ENCODE measurements at regions not wholly inside any gene's neighbourhood (a gene's known extent, or its start where the extent isn't known, plus 50 kb on each side); places are given as distances from the start of the nearest gene placed in this dataset.

DNA sequence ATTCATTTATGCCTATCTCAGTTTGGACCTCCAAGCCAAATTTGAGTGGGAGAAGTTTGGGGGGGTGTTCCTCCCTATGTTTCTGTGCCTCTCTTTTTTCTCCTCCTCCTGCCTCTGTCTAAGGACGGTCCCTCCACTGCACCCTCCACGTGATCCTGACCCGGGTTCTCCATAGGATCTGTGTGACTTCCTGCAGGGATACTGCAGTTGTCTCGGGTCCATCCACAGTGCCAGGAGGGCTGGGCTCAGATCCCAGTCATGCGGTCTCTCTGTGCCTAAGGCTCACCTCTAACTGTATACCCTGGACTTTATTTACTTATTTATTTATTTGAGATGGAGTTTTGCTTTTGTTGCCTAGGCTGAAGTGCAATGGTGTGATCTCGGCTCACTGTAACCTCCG, 1354.5 kb downstream of the BRD1 start:
- CTCF ChIA-PET: no interaction called here
- DNase-seq (ENCODE audit: low read depth): no peak
- Histone ChIP-seq H3K36me3 (ENCODE audit: control insufficient read depth, insufficient read depth, low read length) (no peaks in the 10 kb centered on the region), H3K4me3 (ENCODE audit: low read depth, low read length) (no peak overlapping the region), H3K27me3 (ENCODE audit: control insufficient read depth, insufficient read depth, low read length) (no peaks in the 10 kb centered on the region)
- POLR2A ChIA-PET: no interaction called here
- TF ChIP-seq, protein P1, sequence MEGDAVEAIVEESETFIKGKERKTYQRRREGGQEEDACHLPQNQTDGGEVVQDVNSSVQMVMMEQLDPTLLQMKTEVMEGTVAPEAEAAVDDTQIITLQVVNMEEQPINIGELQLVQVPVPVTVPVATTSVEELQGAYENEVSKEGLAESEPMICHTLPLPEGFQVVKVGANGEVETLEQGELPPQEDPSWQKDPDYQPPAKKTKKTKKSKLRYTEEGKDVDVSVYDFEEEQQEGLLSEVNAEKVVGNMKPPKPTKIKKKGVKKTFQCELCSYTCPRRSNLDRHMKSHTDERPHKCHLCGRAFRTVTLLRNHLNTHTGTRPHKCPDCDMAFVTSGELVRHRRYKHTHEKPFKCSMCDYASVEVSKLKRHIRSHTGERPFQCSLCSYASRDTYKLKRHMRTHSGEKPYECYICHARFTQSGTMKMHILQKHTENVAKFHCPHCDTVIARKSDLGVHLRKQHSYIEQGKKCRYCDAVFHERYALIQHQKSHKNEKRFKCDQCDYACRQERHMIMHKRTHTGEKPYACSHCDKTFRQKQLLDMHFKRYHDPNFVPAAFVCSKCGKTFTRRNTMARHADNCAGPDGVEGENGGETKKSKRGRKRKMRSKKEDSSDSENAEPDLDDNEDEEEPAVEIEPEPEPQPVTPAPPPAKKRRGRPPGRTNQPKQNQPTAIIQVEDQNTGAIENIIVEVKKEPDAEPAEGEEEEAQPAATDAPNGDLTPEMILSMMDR (IDR thresholded peaks at IDR 0.05; ENCODE audit: insufficient read depth, low read depth, low read length): no peak

DNA sequence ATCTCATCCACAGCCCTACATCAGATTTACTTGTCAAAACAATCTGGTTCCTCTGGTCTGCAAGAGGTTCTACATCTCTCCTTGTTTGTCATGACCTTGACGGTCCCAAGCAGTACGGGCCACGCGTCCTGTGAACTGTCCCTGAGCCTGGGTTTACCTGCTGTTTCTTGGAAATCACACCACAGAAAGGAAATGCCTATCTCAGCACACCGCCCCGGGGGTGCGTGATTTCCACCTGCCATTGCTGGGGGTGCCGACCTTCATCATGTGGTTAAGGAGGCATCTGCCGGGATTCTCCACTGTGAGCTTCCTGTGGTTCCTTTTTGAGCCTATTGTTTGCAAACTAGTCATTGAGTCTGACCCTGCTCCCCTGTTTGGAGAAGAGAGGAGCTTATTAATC, 1363.4 kb downstream of the BRD1 start:
- Histone ChIP-seq H3K36me3 (ENCODE audit: control insufficient read depth, insufficient read depth, low read length) (no peaks in the 10 kb centered on the region), H3K4me3 (ENCODE audit: low read depth, low read length) (no peak overlapping the region), H3K27me3 (ENCODE audit: control insufficient read depth, insufficient read depth, low read length) (no peaks in the 10 kb centered on the region)
- ChIA-PET CTCF (no interaction called here), POLR2A (no interaction called here)
- no peak for DNase-seq (ENCODE audit: low read depth)
- TF ChIP-seq, protein P1 (IDR thresholded peaks at IDR 0.05; ENCODE audit: insufficient read depth, low read depth, low read length): no peak

DNA sequence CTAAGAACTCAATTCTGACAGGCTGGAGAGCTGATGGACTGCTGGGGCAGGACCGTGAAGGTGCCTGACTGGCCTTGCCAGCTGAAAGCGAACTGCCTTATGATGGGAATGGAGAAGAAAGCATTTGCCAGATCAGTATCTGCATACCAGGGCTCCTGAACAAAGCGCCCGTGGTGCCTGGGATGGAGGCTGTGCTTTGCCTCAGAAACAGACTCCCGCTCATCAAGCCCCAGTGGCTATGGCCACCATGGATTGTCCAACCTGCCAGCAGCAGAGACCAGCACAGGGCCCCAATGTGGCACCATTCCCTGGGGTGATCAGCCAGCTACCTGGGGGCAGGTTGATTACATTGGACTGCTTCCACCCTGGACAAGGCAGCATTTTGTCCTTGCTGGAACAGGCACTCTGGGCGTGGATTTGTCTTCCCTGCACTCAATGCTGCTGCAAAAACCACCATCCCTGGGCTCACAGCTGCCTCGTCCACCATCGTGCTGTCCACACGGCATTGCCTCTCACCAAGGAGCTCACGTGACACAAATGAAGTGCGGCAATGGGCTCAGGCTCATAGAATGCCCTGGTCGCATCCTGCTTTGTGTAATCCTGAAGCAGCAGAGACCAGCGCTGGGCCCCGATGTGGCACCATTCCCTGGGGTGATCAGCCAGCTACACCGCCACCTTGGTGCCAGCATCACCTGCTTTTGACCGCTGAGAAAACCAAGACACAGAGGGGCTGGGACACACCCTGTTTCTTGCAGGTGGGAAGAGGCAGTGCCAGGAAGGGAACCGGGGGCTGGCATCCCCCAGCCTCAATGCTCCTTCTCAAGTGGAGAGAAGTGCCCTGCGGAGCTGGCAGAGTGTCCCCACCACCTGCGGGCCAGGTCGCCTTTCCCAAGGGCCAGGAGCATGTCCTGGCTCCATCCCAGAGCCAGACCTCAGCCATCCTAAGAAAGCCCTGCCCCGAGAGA, 1367.5 kb downstream of the BRD1 start:
- TF ChIP-seq, protein P1 (IDR thresholded peaks at IDR 0.05; ENCODE audit: insufficient read depth, low read depth, low read length): no peak
- DNase-seq (ENCODE audit: low read depth): no peak
- no peak overlapping the region for H3K4me3 ChIP-seq (ENCODE audit: low read depth, low read length)
- ChIA-PET CTCF (no interaction called here), POLR2A (no interaction called here)
- H3K36me3 ChIP-seq (ENCODE audit: control insufficient read depth, insufficient read depth, low read length): no peaks in the 10 kb centered on the region
- no peaks in the 10 kb centered on the region for H3K27me3 ChIP-seq (ENCODE audit: control insufficient read depth, insufficient read depth, low read length)

DNA sequence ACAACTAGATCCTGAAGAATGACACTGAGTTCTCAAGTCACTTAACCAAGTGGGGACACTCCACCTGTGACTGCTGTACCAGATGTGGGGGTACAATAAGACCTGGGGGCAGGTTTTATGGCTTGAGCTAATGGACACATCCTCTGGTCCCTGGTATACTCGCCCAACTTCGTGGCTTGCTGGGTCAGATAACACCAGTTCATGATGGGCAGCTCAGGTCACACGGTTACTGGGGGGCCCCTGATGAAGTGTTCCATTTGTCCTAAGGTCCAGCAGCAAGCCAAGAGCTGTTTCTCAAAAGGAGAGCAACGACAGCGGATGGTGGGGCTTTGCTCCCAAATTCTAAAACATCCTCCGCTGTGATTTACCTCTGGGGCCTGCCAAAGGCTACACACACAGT, 1368.4 kb downstream of the BRD1 start:
- DNase-seq (ENCODE audit: low read depth): no peak
- no peak overlapping the region for H3K4me3 ChIP-seq (ENCODE audit: low read depth, low read length)
- ChIA-PET POLR2A (no interaction called here), CTCF (no interaction called here)
- H3K36me3 ChIP-seq (ENCODE audit: control insufficient read depth, insufficient read depth, low read length): no peaks in the 10 kb centered on the region
- no peaks in the 10 kb centered on the region for H3K27me3 ChIP-seq (ENCODE audit: control insufficient read depth, insufficient read depth, low read length)
- TF ChIP-seq, protein P1 (IDR thresholded peaks at IDR 0.05; ENCODE audit: insufficient read depth, low read depth, low read length): no peak

DNA sequence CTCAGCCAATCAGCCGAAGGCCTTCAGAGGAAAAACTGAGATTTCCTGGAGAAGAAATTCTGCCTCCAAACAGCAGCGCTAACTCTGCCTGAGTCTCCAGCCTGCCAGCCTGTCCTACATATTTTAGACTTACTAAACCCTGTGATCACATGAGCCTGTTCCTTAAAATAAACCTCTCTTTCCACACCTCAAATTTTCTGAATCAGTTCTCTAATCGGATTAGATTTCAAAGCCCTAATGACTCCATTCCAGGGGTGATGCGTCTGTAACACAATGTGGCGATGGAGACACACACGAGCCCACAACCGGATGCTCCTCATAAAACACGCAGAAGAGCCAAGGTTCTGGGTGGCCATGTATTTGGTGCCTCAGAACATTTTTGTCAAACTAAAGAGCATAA, 1371.2 kb downstream of the BRD1 start:
- Histone ChIP-seq H3K27me3 (ENCODE audit: control insufficient read depth, insufficient read depth, low read length) (no peaks in the 10 kb centered on the region), H3K36me3 (ENCODE audit: control insufficient read depth, insufficient read depth, low read length) (no peaks in the 10 kb centered on the region), H3K4me3 (ENCODE audit: low read depth, low read length) (no peak overlapping the region)
- CTCF ChIA-PET: no interaction called here
- DNase-seq (ENCODE audit: low read depth): no peak
- POLR2A ChIA-PET: no interaction called here
- TF ChIP-seq, protein P1 (IDR thresholded peaks at IDR 0.05; ENCODE audit: insufficient read depth, low read depth, low read length): no peak

Data from BJ (cell line).